GM21737 (cell line): ENCODE measurements at regions not wholly inside any gene's neighbourhood (a gene's known extent, or its start where the extent isn't known, plus 50 kb on each side); places are given as distances from the start of the nearest gene placed in this dataset.
"Not testable (repeated sequence)": the region's sequence is repeated elsewhere in the genome, so short reads cannot be mapped to it uniquely, and the experiment has no call there.

Source experiments
- ATAC-seq: cut with Tn5 transposase; IDR thresholded peaks from one replicate; pipeline ENCODE4 v1.9.1; 2021; ENCODE audit warnings: mild to moderate bottlenecking, moderate library complexity; ENCODE audit not compliant: unreplicated experiment

DNA sequence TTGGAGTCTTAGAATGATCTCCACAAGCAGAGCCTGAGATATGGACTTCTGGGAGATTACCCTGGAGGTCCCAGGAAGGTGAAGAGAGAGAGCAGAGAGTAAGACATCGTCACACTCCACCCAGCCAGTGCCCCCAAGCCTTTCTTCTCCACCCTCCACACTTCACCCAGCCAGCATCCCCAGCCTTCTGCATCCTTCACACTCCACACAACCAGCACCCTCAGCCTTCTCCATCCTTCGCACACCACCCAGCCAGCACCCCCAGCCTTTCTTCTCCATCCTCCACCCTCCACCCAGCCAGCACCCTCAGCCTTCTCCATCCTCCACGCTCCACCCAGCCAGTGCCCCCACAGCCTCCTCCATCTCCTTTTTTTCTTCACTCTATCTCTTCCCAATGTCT is 603.9 kb upstream of the B3GAT1 start:
- no peak for ATAC-seq

- ATAC-seq = not testable (repeated sequence)
These were observed 599.3 kb upstream of the B3GAT1 start for GRCh38 chr11:135011313-135011712.

DNA sequence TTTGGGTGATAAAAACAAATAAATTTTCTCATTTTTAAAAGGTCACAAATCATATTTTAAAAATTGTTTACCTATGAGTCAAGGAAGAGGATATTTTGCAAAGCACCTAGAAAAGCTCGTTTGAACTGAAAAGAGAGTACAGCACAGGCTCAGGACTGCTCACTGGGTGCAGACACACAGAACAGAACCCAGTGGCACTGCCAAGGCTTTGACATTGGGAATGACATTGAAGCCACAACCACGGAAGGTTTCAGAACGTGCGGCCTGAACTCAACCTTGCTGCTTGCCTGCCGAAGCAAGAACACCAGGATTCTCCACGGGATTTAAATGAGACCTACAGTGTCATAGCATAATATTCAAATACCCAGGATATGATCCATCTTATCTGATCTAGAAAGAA is 597.1 kb upstream of the B3GAT1 start:
- ATAC-seq = no peak

DNA sequence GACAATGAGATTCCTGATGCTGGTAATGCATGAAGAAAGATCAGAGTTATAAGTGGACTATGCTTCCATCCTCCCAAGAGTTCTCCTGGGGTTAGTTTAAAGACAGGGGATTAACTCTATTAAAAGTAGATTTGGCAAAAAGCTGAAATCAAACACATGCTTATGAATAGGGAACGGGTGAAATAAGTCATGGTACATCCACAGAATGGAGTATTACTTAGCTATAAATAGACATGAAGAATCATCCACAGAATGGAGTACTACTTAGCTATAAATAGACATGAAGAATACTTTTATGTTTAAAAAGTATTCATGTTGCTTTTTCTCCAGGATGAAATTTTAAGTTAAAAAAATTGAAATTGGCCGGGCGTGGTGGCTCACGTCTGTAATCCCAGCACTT is 596.4 kb upstream of the B3GAT1 start:
- no peak for ATAC-seq

DNA sequence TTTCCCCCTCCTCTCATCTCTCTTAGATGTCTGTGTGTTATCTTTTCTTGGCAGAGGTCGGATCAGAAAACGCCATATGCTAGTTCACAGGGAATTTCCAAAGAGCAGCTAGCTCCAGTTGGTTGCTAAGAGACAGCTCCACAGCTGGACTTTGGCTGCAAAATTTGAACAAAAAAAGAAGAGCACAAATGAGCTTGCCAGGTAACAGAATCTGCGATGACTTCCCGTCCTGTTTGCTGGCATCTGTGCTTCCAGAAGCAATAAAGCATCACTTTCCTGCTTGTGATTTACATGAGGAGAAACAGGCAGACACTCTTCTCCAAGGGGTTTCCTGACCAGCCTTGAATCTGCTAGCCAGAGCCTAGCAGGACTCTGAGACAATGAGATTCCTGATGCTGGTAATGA is 596.0 kb upstream of the B3GAT1 start:
- no peak for ATAC-seq

DNA sequence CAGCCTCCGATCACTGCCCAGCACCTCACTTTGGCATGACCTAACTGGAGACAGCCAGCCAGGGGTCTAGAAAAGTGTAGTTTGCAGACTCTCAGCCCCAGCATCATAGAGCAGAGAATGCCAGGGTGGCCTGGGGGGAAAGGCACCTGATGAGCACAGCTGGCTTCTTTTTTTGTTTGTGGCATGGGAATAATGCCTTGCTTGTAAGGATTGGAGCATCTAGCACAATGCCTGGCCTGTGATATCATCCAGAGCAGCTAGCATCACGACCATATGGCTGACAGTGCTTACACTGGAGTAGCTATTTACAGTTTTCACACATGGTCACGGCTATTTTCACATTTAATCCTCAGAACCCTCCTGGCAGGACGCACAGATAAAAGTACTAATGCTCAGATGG is 594.8 kb upstream of the B3GAT1 start:
- ATAC-seq = no peak

DNA sequence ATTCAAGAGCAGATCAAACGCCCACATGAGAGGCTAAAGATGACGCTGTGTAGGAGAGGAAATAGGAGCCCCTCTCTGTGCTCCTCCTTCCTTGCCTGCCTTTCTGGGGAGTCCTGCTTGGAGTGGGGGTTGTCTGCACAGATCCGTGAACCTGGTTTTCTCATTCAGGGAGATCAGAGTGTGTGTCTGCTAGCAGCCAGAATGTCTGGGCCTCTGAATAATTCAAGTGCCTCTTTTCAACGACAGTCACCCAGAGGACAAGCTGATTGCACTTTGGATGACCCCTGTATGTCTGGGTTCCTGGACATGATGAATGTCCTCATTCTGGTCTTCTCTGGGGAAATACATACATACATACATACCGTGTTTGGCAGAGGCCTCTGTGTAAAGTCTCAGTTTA is 592.5 kb upstream of the B3GAT1 start:
- ATAC-seq = no peak

GRCh38 chr11:135002236-135002635 is 590.2 kb upstream of the B3GAT1 start:
- ATAC-seq = no peak

GRCh38 chr11:135001581-135001980 is 589.5 kb upstream of the B3GAT1 start:
- no peak for ATAC-seq

- not testable (repeated sequence) for ATAC-seq
These were observed 589.0 kb upstream of the B3GAT1 start for GRCh38 chr11:135001065-135001464.

DNA sequence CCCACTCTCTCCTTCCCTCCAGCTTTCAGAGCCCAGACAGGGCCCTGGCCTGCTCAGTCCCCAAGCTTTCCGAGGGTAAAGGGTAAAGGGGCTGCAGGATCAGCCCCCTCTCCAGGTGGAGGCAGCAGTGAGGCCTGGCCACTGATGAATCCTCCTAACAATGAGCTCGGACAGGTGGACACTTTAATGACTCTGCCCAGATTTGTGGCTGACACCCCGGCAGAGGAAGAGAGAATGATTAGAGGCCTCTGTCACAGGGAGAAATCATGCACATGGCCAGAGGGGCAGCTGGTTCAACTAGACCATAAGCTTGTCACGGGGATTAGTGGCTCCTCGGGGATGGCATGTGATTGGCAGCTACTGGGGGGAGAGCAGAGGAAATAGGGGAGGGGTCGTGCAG is 587.5 kb upstream of the B3GAT1 start:
- ATAC-seq = no peak

- no peak for ATAC-seq
These were observed 585.7 kb upstream of the B3GAT1 start for GRCh38 chr11:134997652-134998320.

DNA sequence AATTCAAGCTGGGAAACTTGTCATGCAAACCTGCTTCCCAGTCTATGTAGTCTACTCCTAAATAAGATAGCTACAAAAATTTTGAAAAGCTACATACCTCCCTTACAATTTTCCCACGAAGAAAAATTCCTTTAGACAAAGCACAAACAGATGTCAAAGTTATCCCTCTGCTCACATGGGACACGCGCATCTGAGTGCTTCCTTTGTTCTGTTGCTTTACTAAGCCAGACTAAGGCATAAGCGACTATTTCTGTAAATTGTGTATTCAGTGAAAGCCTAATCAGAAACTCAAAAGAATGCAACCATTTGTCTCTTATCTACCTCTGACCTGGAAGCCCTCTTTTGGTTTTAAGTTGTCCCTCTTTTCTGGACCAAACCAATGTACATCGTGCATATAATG is 583.7 kb upstream of the B3GAT1 start:
- no peak for ATAC-seq

- no peak for ATAC-seq
These were observed 582.4 kb upstream of the B3GAT1 start for GRCh38 chr11:134994431-134994830.

- no peak for ATAC-seq
These were observed 581.7 kb upstream of the B3GAT1 start for GRCh38 chr11:134993691-134994243.

- ATAC-seq = no peak
These were observed 580.9 kb upstream of the B3GAT1 start for GRCh38 chr11:134992981-134993380.

- ATAC-seq = no peak
These were observed 576.5 kb upstream of the B3GAT1 start for GRCh38 chr11:134988495-134988894.

GRCh38 chr11:134987822-134988221 is 575.8 kb upstream of the B3GAT1 start:
- no peak for ATAC-seq

DNA sequence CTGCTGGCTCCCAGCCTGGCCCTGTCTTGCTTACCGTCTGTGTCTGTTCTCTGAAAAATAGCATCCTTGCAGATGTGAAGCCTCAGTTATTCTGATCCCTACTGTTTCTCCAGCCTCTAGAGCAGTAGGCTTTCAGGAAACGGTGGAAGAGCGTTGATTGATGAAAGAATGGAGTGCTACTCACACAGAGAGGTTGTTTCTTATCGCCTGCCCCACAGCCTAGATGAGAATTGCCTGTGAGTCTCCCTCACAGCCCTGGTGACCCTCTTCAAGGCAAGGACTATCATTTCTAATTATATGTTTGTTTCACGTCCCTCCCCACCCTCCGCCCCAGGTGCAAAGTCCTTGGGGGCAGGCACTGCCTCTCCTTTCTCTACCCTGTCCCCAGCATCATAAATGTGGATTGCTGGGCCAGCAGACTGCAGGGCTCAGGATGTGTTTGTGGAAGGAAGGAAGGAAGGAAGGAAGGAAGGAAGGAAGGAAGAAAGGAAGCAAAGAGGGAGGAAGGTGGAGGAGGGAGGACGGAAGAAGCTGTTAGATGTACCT is 575.3 kb upstream of the B3GAT1 start:
- no peak for ATAC-seq

GRCh38 chr11:134984421-134984820 is 572.4 kb upstream of the B3GAT1 start:
- ATAC-seq = no peak

DNA sequence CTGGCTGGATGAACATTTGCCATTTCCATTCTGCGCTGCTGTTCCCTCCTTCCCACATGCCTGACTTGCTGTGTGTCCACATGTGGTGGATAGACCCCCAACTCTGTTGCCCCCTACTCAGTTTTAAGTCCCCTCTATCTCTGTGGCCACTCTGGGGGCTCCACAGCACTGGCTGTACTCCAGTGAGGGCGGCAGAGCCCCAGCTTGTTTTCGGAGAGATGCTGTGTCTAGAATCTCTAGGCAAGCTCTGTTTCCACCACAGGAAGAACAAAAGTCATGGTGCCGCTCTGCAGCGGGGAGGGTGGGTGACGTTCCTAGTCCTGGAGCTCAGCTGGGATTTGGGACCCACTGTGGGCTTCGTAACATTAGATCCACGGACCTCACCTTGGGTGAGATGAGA is 570.4 kb upstream of the B3GAT1 start:
- ATAC-seq = not testable (repeated sequence)

GRCh38 chr11:134981835-134982234 is 569.8 kb upstream of the B3GAT1 start:
- no peak for ATAC-seq
